GM06990 (cell line): ENCODE measurements at regions not wholly inside any gene's neighbourhood (a gene's known extent, or its start where the extent isn't known, plus 50 kb on each side); places are given as distances from the start of the nearest gene placed in this dataset.

Source experiments
- DNase-seq: peaks from one replicate; pipeline ENCODE4 v3.0.0-alpha.2; 2011; ENCODE audit not compliant: insufficient read length; ENCODE audit errors: extremely low read depth
- H3K27me3 ChIP-seq: replicated peaks from 2 replicates; pipeline ENCODE4 v1.6.0; 2011; ENCODE audit warnings: low read length; ENCODE audit not compliant: control insufficient read depth, insufficient read depth
- H3K36me3 ChIP-seq: 2 replicates; pipeline ENCODE4 v1.5.1; 2011; ENCODE audit warnings: low read length; ENCODE audit not compliant: control insufficient read depth, insufficient read depth
- H3K4me3 ChIP-seq: replicated peaks from 2 replicates; pipeline ENCODE4 v1.5.1; 2011; ENCODE audit warnings: low read depth, mild to moderate bottlenecking, control low read depth, low read length
- CTCF ChIP-seq: IDR thresholded peaks from 2 replicates; pipeline ENCODE4 v1.5.1; 2011; ENCODE audit warnings: low read length, control low read depth, mild to moderate bottlenecking, inconsistent platforms; ENCODE audit not compliant: insufficient read depth, poor library complexity, severe bottlenecking

DNA sequence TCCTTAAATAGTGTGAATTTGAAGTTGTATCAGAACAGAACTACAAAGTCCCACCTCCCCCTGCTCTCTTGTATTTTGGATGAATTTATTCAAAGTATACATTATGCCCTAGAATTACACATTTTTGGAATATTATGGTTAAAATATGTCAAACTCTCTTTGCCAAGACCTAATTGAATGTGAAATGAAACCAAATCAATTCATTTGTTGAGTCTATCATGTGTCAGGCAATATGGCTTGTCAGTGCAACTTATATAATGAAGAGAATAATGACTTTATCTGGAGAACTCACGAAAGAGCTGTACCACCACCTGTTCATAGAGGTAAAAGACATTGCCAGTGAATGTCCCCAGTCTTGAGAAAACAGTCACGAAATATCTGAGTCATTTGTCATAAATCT is 106.8 kb downstream of the TUSC1 start:
- Histone ChIP-seq H3K27me3 (no peaks in the 10 kb centered on the region), H3K36me3 (no peaks in the 10 kb centered on the region), H3K4me3 (no peak overlapping the region)
- DNase-seq, result no peak
- TF ChIP-seq CTCF, result no peak

- no peak for DNase-seq
- TF ChIP-seq CTCF, result no peak
- Histone ChIP-seq H3K36me3 (no peaks in the 10 kb centered on the region), H3K27me3 (no peaks in the 10 kb centered on the region), H3K4me3 (no peak overlapping the region)
These were observed 107.4 kb downstream of the TUSC1 start for GRCh38 chr9:25570802-25571201.

- no peaks in the 10 kb centered on the region for H3K36me3 ChIP-seq
- H3K4me3 ChIP-seq, result no peak overlapping the region
- no peak for DNase-seq
- TF ChIP-seq CTCF, result no peak
- no peaks in the 10 kb centered on the region for H3K27me3 ChIP-seq
These were observed 116.1 kb downstream of the TUSC1 start for GRCh38 chr9:25562101-25562500.

- Histone ChIP-seq H3K4me3 (no peak overlapping the region), H3K27me3 (no peaks in the 10 kb centered on the region), H3K36me3 (no peaks in the 10 kb centered on the region)
- TF ChIP-seq CTCF, result no peak
- DNase-seq, result no peak
These were observed 120.5 kb downstream of the TUSC1 start for GRCh38 chr9:25557645-25558300.

DNA sequence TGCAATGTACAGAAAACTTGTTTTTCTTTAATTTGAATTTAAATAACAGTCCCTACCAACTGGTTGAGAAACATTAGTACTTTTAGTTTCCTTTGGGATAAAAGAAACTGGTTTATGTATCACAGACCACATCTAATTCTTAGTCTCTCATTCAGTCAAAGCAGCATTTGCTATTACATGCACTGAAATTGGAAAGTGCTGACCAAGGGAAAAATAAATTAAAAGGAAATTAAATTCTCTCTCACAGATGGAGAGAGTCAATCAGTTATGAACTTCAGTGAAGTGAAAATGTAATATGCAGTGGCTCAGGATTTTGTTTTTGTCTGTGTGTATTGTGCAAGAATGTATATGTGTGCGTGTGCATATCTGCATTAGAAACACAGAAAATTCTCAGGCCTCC is 121.7 kb downstream of the TUSC1 start:
- no peak for TF ChIP-seq CTCF
- no peak for DNase-seq
- Histone ChIP-seq H3K27me3 (no peaks in the 10 kb centered on the region), H3K4me3 (no peak overlapping the region), H3K36me3 (no peaks in the 10 kb centered on the region)

DNA sequence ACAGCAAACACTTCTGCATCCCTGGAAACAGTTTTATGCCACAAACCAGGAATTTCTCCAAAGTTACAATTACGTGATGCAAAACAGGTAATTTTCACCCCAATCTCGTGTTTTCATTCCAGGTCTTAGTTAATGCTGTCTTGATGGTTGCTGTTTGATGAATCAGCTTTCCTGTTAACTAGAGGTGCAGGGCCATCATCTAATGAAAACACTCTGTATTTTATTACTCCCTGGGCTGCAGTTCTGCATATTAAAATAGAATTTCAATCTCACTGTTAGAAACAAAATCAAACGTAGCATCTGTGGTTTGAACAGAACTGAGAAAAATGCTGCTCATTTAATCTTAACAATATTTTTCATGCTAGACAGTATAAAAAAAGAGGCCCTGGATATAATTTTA is 129.4 kb downstream of the TUSC1 start:
- Histone ChIP-seq H3K4me3 (no peak overlapping the region), H3K27me3 (no peaks in the 10 kb centered on the region), H3K36me3 (no peaks in the 10 kb centered on the region)
- no peak for DNase-seq
- no peak for TF ChIP-seq CTCF
